ENCODE measurements at regions not wholly inside any gene's neighbourhood (a gene's known extent, or its start where the extent isn't known, plus 50 kb on each side); places are given as distances from the start of the nearest gene placed in this dataset.

GRCh38 chr6:1217396-1217795 is 94.5 kb upstream of the FOXQ1 start:
- TF ChIP-seq CTCF (IDR thresholded peaks at IDR 0.05; ENCODE audit: low read depth, low read length) (no peak), EZH2phosphoT487 (IDR thresholded peaks at IDR 0.05; ENCODE audit: low read depth) (no peak)
